Hepatocyte (in vitro differentiated cells): ENCODE measurements at regions not wholly inside any gene's neighbourhood (a gene's known extent, or its start where the extent isn't known, plus 50 kb on each side); places are given as distances from the start of the nearest gene placed in this dataset.

Source experiments
- DNase-seq: peaks from one replicate; pipeline ENCODE4 v3.0.0-alpha.2; 2016; ENCODE audit warnings: low spot score
- H2AFZ ChIP-seq: fragments of 200-600 bp; sonication (generic); 2 replicates; pipeline ENCODE4 v1.6.0; 2016; ENCODE audit warnings: antibody characterized with exemption, mild to moderate bottlenecking
- H3K27ac ChIP-seq: fragments of 200-600 bp; sonication (generic); 2 replicates; pipeline ENCODE4 v1.5.1; 2016; ENCODE audit warnings: mild to moderate bottlenecking
- H3K27me3 ChIP-seq: fragments of 200-600 bp; sonication (generic); 2 replicates; pipeline ENCODE4 v1.6.1; 2016
- H3K36me3 ChIP-seq: fragments of 200-600 bp; sonication (generic); replicated peaks from 2 replicates; pipeline ENCODE4 v1.5.1; 2016; ENCODE audit warnings: low read depth; ENCODE audit not compliant: insufficient read depth
- H3K4me1 ChIP-seq: fragments of 200-600 bp; sonication (generic); 2 replicates; pipeline ENCODE4 v1.5.1; 2016; ENCODE audit warnings: mild to moderate bottlenecking, moderate library complexity; ENCODE audit not compliant: insufficient read depth
- H3K4me2 ChIP-seq: fragments of 200-600 bp; sonication (generic); 2 replicates; pipeline ENCODE4 v1.6.0; 2016
- H3K4me3 ChIP-seq: fragments of 200-600 bp; sonication (generic); 2 replicates; pipeline ENCODE4 v1.5.1; 2016; ENCODE audit warnings: mild to moderate bottlenecking
- H3K79me2 ChIP-seq: fragments of 200-600 bp; sonication (generic); 2 replicates; pipeline ENCODE4 v1.6.0; 2017; ENCODE audit warnings: mild to moderate bottlenecking
- H3K9me2 ChIP-seq: fragments of 200-600 bp; sonication (generic); replicated peaks from 2 replicates; pipeline ENCODE4 v1.6.0; 2017; ENCODE audit warnings: mild to moderate bottlenecking; ENCODE audit not compliant: insufficient read depth
- H3K9me3 ChIP-seq: fragments of 200-600 bp; sonication (generic); 2 replicates; pipeline ENCODE4 v1.5.1; 2016; ENCODE audit warnings: low read depth, mild to moderate bottlenecking
- H4K20me1 ChIP-seq: fragments of 200-600 bp; sonication (generic); 2 replicates; pipeline ENCODE4 v1.6.0; 2016; ENCODE audit warnings: mild to moderate bottlenecking; ENCODE audit not compliant: insufficient read depth, poor library complexity, severe bottlenecking
- EZH2 ChIP-seq: fragments of 200-600 bp; sonication (generic); IDR thresholded peaks from 2 replicates; pipeline ENCODE4 v1.6.1; 2016; ENCODE audit warnings: antibody characterized with exemption, mild to moderate bottlenecking, borderline replicate concordance
- EZH2phosphoT487 ChIP-seq: fragments of 200-600 bp; sonication (generic); IDR thresholded peaks from one replicate; pipeline ENCODE4 v1.6.1; 2018; ENCODE audit warnings: antibody characterized with exemption, mild to moderate bottlenecking, low read depth, moderate library complexity; ENCODE audit not compliant: unreplicated experiment, severe bottlenecking
- WGBS: methylation state at CpG from one replicate; pipeline ENCODE4 v1.1.6; 2016; ENCODE audit warnings: low lambda C conversion rate; ENCODE audit errors: missing lambda C conversion rate; 5-methylcytosine and 5-hydroxymethylcytosine counted together
- TF ChIP-seq, protein P1 (sequence below): fragments of 200-600 bp; sonication (generic); IDR thresholded peaks from 2 replicates; pipeline ENCODE4 v1.5.1; 2016; ENCODE audit warnings: antibody characterized with exemption, mild to moderate bottlenecking; ENCODE audit not compliant: poor library complexity

DNA sequence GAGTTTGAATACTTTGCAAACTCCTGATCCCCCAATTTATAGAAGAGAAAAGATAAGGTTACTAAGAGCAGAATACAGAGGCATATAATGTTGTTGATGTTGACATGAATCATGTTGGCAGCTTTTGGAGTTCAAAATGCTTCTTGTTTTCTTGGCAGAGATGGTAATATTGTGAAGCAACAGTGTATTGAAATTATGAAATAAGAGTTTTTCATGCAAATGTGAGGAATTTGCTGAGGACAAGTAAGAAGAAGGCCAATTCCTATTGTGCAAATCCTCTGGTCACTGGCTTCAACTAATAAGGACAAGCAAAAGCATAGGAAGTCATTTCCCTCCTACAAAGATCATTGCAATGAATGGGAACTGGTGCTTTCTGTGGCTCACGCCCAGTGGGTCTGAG lies 126.9 kb upstream of the CHL1 start:
- Histone ChIP-seq H3K4me1 (no peaks in the 10 kb centered on the region), H3K79me2 (no peaks in the 10 kb centered on the region), H3K9me3 (no peaks in the 10 kb centered on the region), H3K27me3 (no peaks in the 10 kb centered on the region), H2AFZ (no peak overlapping the region), H3K4me2 (no peak overlapping the region), H3K4me3 (no peak overlapping the region), H3K36me3 (no peaks in the 10 kb centered on the region), H3K9me2 (no peaks in the 10 kb centered on the region), H3K27ac (no peak overlapping the region), H4K20me1 (no peaks in the 10 kb centered on the region)
- 76% methylated on average over 1 of the region's 1 CpG for WGBS
- TF ChIP-seq EZH2: no peak
- TF ChIP-seq, protein P1, sequence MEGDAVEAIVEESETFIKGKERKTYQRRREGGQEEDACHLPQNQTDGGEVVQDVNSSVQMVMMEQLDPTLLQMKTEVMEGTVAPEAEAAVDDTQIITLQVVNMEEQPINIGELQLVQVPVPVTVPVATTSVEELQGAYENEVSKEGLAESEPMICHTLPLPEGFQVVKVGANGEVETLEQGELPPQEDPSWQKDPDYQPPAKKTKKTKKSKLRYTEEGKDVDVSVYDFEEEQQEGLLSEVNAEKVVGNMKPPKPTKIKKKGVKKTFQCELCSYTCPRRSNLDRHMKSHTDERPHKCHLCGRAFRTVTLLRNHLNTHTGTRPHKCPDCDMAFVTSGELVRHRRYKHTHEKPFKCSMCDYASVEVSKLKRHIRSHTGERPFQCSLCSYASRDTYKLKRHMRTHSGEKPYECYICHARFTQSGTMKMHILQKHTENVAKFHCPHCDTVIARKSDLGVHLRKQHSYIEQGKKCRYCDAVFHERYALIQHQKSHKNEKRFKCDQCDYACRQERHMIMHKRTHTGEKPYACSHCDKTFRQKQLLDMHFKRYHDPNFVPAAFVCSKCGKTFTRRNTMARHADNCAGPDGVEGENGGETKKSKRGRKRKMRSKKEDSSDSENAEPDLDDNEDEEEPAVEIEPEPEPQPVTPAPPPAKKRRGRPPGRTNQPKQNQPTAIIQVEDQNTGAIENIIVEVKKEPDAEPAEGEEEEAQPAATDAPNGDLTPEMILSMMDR: no peak
- no peak for TF ChIP-seq EZH2phosphoT487
- no peak for DNase-seq

DNA sequence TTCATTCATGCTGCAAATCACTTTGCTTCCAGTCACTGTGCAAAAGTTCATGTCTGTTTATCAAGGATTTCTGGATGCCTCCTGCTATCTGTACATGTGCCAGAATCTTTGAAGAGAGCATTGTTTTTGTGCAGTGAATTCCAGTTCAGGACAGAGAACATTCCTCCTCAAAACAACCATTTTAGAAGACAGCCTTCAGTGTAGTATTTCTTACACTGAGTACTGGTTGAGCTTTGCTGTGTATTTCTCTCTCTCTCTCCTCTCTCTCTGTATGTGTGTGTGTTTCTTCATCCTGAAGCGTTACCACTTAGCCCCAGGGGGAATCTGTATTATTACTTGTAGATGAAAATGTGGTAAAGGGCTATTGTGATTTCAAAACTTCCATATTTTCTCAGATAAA lies 123.8 kb upstream of the CHL1 start:
- H3K4me1 ChIP-seq: no peaks in the 10 kb centered on the region
- no peak overlapping the region for H3K27ac ChIP-seq
- H3K27me3 ChIP-seq: no peaks in the 10 kb centered on the region
- H4K20me1 ChIP-seq: no peaks in the 10 kb centered on the region
- no peaks in the 10 kb centered on the region for H3K79me2 ChIP-seq
- no peaks in the 10 kb centered on the region for H3K9me2 ChIP-seq
- H3K9me3 ChIP-seq: no peaks in the 10 kb centered on the region
- H3K4me2 ChIP-seq: no peak overlapping the region
- no peaks in the 10 kb centered on the region for H3K36me3 ChIP-seq
- H2AFZ ChIP-seq: no peak overlapping the region
- TF ChIP-seq EZH2phosphoT487: no peak
- TF ChIP-seq, protein P1: no peak
- TF ChIP-seq EZH2: no peak
- no peak overlapping the region for H3K4me3 ChIP-seq
- DNase-seq: no peak
- 50% methylated on average over 1 of the region's 1 CpG for WGBS

DNA sequence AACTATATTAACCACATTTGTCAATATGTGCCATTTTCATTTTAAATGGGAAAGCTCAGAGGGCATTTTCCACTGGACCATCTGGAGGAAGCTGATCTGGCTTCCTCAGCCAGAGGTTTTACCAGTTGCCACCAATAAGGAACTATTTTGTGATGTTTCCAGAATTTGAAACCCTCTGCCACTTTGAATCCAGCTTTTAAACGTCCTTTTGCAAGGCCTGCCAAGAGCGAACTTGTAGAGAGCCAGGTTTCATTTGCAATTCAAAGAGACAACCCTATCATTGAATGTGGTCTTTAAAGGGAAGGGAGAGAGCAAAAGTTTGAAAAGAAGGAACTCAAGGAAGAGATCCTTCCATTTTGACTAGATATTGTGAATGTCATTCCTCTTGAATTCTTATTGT lies 123.3 kb upstream of the CHL1 start:
- no peak for DNase-seq
- no peaks in the 10 kb centered on the region for H3K27me3 ChIP-seq
- no peaks in the 10 kb centered on the region for H4K20me1 ChIP-seq
- H3K79me2 ChIP-seq: no peaks in the 10 kb centered on the region
- TF ChIP-seq EZH2 (no peak), EZH2phosphoT487 (no peak)
- TF ChIP-seq, protein P1: no peak
- no peak overlapping the region for H3K4me3 ChIP-seq
- H3K9me2 ChIP-seq: no peaks in the 10 kb centered on the region
- H3K9me3 ChIP-seq: no peaks in the 10 kb centered on the region
- H3K4me2 ChIP-seq: no peak overlapping the region
- H3K36me3 ChIP-seq: no peaks in the 10 kb centered on the region
- 36% methylated on average over 2 of the region's 2 CpGs for WGBS
- no peak overlapping the region for H2AFZ ChIP-seq
- no peaks in the 10 kb centered on the region for H3K4me1 ChIP-seq
- no peak overlapping the region for H3K27ac ChIP-seq

DNA sequence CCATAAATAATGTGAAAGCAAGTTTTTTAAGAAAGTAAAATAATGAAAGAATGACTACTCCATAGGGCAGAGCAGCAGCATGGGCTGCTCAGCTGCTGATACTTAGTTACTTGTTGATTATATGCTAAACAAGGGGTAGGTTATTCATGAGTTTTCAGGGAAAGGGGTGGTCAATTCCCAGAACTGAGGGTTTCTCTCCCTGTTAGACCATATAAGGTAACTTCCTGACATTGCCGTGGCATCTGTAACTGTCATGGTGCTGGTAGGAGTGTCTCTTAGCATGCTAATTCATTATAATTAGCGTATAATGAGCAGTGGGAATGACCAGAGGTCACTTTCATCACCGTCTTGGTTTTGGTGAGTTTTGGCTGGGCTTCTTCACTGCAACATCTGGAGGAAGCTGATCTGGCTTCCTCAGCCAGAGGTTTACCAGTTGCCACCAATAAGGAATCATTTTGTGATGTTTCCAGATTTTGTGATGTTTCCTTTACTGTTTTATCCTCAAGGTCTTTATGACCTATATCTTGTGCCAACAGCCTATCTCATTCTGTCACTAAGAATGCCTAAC lies 121.8 kb upstream of the CHL1 start:
- Histone ChIP-seq H3K4me1 (no peaks in the 10 kb centered on the region), H3K27me3 (no peaks in the 10 kb centered on the region), H3K79me2 (no peaks in the 10 kb centered on the region), H2AFZ (no peak overlapping the region), H3K9me2 (no peaks in the 10 kb centered on the region), H3K4me2 (no peak overlapping the region), H3K9me3 (no peaks in the 10 kb centered on the region), H4K20me1 (no peaks in the 10 kb centered on the region), H3K27ac (no peak overlapping the region), H3K36me3 (no peaks in the 10 kb centered on the region), H3K4me3 (no peak overlapping the region)
- WGBS: 81% methylated on average over 3 of the region's 3 CpGs
- TF ChIP-seq, protein P1: no peak
- TF ChIP-seq EZH2phosphoT487 (no peak), EZH2 (no peak)
- no peak for DNase-seq
